ENCODE measurements at regions not wholly inside any gene's neighbourhood (a gene's known extent, or its start where the extent isn't known, plus 50 kb on each side); places are given as distances from the start of the nearest gene placed in this dataset.

DNA sequence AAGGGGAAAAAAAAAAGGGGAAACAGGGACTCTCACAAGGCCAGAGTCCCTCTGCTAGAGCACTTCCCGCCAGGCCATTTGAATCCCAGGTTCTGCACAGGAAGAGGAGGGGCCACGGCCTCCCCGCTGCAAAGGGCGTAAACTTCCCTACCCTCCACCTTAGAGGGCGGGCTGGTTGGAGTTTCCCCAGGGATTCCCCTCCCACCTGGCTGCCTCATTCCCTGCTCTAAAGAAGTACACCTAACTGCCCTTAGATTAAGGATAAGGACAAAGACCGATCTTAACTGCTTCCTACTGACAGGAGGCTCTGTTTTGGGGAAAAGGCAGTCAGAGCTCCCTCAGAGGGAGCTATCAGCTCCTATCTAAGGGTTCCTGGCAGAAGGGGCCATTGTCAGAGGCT lies 102.0 kb upstream of the ARMC3 start:
- TF ChIP-seq CTCF (IDR thresholded peaks at IDR 0.05) (no peak), POLR2A (IDR thresholded peaks at IDR 0.05) (no peak)
